ENCODE measurements at regions not wholly inside any gene's neighbourhood (a gene's known extent, or its start where the extent isn't known, plus 50 kb on each side); places are given as distances from the start of the nearest gene placed in this dataset.

DNA sequence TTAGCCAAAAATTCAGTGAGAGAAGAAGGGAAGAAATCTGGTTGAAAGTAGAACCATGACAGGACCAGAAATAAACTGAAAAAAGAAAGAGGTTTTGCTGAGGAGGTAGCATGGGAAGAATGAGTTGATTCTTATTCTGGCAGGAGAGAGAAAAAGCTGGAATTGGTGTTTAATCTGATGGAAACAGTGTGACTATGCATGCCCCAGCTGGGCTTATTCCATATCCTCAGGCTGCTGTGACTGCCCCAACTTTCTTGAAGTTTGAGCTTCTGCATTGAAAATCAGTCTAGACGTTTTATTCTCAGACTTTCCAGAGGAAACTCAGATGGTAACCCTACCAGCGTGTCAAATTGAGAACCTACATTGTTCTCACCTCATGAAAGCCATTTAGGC, 352.5 kb upstream of the DCBLD2 start:
- TF ChIP-seq, protein P1, sequence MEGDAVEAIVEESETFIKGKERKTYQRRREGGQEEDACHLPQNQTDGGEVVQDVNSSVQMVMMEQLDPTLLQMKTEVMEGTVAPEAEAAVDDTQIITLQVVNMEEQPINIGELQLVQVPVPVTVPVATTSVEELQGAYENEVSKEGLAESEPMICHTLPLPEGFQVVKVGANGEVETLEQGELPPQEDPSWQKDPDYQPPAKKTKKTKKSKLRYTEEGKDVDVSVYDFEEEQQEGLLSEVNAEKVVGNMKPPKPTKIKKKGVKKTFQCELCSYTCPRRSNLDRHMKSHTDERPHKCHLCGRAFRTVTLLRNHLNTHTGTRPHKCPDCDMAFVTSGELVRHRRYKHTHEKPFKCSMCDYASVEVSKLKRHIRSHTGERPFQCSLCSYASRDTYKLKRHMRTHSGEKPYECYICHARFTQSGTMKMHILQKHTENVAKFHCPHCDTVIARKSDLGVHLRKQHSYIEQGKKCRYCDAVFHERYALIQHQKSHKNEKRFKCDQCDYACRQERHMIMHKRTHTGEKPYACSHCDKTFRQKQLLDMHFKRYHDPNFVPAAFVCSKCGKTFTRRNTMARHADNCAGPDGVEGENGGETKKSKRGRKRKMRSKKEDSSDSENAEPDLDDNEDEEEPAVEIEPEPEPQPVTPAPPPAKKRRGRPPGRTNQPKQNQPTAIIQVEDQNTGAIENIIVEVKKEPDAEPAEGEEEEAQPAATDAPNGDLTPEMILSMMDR (IDR thresholded peaks at IDR 0.05): no peak
- H3K4me3 ChIP-seq: no peak overlapping the region
- DNase-seq (no peak), ATAC-seq (no peak)
- H3K9me3 ChIP-seq: peaks cover 0 to 11% (median 0%) of the 10 kb centered on the region in 11 donors
- intact Hi-C loops (cut with DNase I): no loop called here
- H3K27me3 ChIP-seq: no peaks in the 10 kb centered on the region
- H3K36me3 ChIP-seq: no peaks in the 10 kb centered on the region
- H3K27ac ChIP-seq: no peak overlapping the region
- WGBS, 2 donors: 50 to 56% methylated on average over 2 of the region's 2 CpGs
- peaks cover 0 to 18% (median 7%) of the 10 kb centered on the region in 9 donors for H3K4me1 ChIP-seq

DNA sequence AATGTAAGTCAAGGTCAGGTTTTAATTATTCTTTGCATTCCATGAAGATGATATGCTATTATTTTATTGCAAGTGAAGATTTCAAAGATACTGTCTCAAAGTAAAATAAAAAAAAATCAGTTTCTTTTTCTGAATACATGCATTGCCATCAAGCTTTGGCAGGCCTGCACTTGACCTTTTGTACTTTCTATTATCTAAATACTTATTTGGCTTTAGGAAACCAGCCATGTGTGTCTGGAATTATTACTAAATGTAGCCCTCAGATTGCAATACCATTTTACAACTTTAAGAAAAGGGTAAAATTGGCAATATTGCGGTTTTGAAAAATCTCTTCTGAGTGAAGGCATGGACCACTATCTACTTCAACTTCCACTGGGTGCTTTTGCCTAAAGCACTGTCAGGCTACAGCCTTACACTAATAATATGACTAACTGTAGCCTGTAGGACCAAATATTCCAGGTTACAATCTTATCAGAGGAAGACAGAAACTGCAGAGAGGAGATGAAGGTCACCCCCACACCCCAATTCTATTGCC, 349.4 kb upstream of the DCBLD2 start:
- DNase-seq: no peak

DNA sequence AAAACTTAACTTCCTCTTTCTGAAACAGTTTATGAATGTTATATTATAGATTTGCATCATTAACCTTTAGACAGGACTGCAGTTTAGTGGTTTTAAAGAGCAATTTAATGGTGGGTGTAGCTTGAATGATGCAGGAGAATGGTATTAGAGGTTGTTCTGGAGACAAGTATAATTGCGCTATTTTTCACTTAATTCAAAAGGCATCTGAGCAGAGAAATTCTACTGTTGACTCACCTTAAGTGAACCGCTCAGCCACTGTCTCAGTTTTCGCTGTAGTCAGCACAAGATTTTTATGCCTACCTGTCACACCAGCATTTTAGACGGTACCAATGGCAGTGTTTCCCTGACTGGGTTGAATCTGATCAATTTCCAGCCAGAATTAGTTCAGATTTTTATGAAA, 348.8 kb upstream of the DCBLD2 start:
- no peak overlapping the region for H3K27ac ChIP-seq
- H3K9me3 ChIP-seq: no peaks in the 10 kb centered on the region
- no peaks in the 10 kb centered on the region for H3K36me3 ChIP-seq
- ATAC-seq (no peak), DNase-seq (no peak)
- H3K4me3 ChIP-seq: no peak overlapping the region
- intact Hi-C loops (cut with DNase I): no loop called here
- TF ChIP-seq, protein P1 (IDR thresholded peaks at IDR 0.05): no peak
- WGBS, 2 donors: 70 to 86% methylated on average over 4 of the region's 4 CpGs
- peaks cover 0 to 18% (median 7%) of the 10 kb centered on the region in 9 donors for H3K4me1 ChIP-seq
- no peaks in the 10 kb centered on the region for H3K27me3 ChIP-seq

More for the DNA sequence above, 349.4 kb upstream of the DCBLD2 start:
- Histone ChIP-seq H3K4me1 (peaks cover 0 to 18% (median 7%) of the 10 kb centered on the region in 9 donors), H3K4me3 (no peak overlapping the region), H3K27me3 (no peaks in the 10 kb centered on the region), H3K36me3 (no peaks in the 10 kb centered on the region), H3K9me3 (no peaks in the 10 kb centered on the region), H3K27ac (peak overlapping the region in 2 of 10 donors; percentile 4 to 6)
- ATAC-seq: peak in 2 of 8 donors; percentile 25 to 46
- intact Hi-C loops (cut with DNase I): no loop called here
- TF ChIP-seq, protein P1 (IDR thresholded peaks at IDR 0.05): no peak
- WGBS, 2 donors: 66 to 81% methylated on average over 1 of the region's 1 CpG

DNA sequence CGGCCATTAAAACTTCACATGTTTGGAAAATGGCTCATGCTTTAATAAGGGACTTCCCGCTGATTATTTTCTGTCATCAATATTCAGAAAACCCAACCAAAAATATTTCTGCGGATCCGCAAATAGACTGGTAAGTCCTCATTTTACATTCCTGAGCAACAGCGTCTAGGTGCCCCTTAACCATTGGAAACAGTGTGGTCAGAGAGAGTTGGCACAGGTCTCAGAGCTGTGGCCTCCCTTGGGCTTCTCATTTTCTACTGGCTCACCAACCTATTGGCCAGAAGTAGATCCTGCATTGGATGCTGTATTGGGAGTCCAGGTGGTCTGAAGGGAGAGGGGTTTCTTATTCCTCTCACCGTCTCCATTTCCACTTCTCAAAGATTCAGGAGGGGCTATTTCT, 348.1 kb upstream of the DCBLD2 start:
- WGBS, 2 donors: 91 to 92% methylated on average over 6 of the region's 6 CpGs
- intact Hi-C loops (cut with DNase I): no loop called here
- no peak overlapping the region for H3K27ac ChIP-seq
- DNase-seq (no peak), ATAC-seq (no peak)
- H3K36me3 ChIP-seq: no peaks in the 10 kb centered on the region
- no peaks in the 10 kb centered on the region for H3K27me3 ChIP-seq
- TF ChIP-seq, protein P1 (IDR thresholded peaks at IDR 0.05): no peak
- no peak overlapping the region for H3K4me3 ChIP-seq
- H3K4me1 ChIP-seq: peaks cover 0 to 18% (median 7%) of the 10 kb centered on the region in 9 donors
- no peaks in the 10 kb centered on the region for H3K9me3 ChIP-seq

All from heart right ventricle (tissue), 16 donors.